WTC11 (cell line): ENCODE measurements at regions not wholly inside any gene's neighbourhood (a gene's known extent, or its start where the extent isn't known, plus 50 kb on each side); places are given as distances from the start of the nearest gene placed in this dataset.

Experiments
- CTCF ChIP-seq: fragments of 200-600 bp; IDR thresholded peaks from 2 replicates; pipeline ENCODE4 v1.8.0; 2022; ENCODE audit warnings: antibody characterized with exemption
- GRHL2 ChIP-seq: fragments of 250-450 bp; sonication (Bioruptor Pico); IDR thresholded peaks from 2 replicates; pipeline ENCODE4 v1.8.0; 2022; ENCODE audit warnings: mild to moderate bottlenecking, moderate library complexity; ENCODE audit not compliant: insufficient replicate concordance, severe bottlenecking
- MAX ChIP-seq: sonication (generic); formaldehyde crosslinking; IDR thresholded peaks from 2 replicates; pipeline ENCODE4 v1.8.0; 2022; ENCODE audit warnings: mild to moderate bottlenecking, missing genetic modification reagents
- USF2 ChIP-seq: sonication (generic); formaldehyde crosslinking; IDR thresholded peaks from 2 replicates; pipeline ENCODE4 v1.8.1; 2023; ENCODE audit warnings: mild to moderate bottlenecking, missing genetic modification reagents, moderate library complexity

GRCh38 chr5:87954121-87954520 is 314.5 kb downstream of the TMEM161B start:
- no peak for TF ChIP-seq CTCF
- TF ChIP-seq USF2 (CRISPR knock-in tag): no peak
- TF ChIP-seq GRHL2: no peak
- TF ChIP-seq MAX (CRISPR knock-in tag): no peak
